GM13976 (cell line): ENCODE measurements at regions not wholly inside any gene's neighbourhood (a gene's known extent, or its start where the extent isn't known, plus 50 kb on each side); places are given as distances from the start of the nearest gene placed in this dataset.

Experiments used
- DNase-seq: peaks from one replicate; pipeline ENCODE4 v3.0.0; 2012; ENCODE audit warnings: low spot score
- in situ Hi-C: fragments of 300-500 bp; cut with MboI; formaldehyde crosslinking; loops from one replicate; pipeline ENCODE4 v1.12.0; 2022; ENCODE audit warnings: low sequenced_read_pairs, mixed read lengths, inconsistent platforms; ENCODE audit not compliant: unreplicated experiment
- TF ChIP-seq, protein P1 (sequence below): IDR thresholded peaks from 2 replicates; pipeline ENCODE4 v1.5.1; 2012; ENCODE audit warnings: borderline replicate concordance, mild to moderate bottlenecking; ENCODE audit not compliant: insufficient read depth; ENCODE audit errors: extremely low read depth, missing control alignments, control extremely low read depth

DNA sequence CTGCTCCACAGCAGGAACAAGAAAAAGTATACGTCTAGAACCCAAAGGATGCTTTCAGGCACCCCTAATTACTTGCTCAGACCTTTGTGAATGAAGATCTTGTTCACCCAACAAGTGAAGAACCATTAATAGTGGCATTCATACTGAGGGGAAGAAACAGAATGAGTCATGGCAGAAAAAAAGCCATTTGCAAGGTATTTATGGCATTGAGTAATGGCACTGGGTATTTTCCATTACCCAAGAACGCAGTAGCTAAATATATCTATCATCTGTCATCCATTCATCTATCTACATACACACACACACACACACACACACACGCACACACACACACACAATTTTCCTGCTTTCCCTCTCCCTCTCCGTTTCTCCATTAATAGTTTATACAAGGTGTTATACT lies 56.4 kb upstream of the XIRP2 start:
- in situ Hi-C loops: no loop called here
- no peak for DNase-seq
- TF ChIP-seq, protein P1, sequence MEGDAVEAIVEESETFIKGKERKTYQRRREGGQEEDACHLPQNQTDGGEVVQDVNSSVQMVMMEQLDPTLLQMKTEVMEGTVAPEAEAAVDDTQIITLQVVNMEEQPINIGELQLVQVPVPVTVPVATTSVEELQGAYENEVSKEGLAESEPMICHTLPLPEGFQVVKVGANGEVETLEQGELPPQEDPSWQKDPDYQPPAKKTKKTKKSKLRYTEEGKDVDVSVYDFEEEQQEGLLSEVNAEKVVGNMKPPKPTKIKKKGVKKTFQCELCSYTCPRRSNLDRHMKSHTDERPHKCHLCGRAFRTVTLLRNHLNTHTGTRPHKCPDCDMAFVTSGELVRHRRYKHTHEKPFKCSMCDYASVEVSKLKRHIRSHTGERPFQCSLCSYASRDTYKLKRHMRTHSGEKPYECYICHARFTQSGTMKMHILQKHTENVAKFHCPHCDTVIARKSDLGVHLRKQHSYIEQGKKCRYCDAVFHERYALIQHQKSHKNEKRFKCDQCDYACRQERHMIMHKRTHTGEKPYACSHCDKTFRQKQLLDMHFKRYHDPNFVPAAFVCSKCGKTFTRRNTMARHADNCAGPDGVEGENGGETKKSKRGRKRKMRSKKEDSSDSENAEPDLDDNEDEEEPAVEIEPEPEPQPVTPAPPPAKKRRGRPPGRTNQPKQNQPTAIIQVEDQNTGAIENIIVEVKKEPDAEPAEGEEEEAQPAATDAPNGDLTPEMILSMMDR: no peak

DNA sequence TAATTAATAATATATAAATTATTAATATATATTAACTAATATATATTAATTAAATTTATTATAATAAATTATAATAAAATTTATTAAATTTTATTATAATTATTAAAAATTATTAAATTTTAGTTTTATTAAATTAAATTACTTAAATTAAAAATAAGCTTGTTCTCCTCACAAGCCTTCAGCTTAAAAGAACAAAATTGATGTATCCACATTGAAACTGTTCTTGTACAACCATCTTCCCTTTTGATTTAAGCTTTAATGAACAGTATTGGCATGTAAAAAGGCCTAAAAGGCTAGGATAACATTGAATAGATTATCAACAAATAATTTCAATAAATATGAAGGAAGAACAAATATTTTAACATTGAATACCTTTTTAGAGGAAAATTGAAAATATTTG lies 62.4 kb upstream of the XIRP2 start:
- DNase-seq: no peak
- TF ChIP-seq, protein P1: no peak
- in situ Hi-C loops: no loop called here

DNA sequence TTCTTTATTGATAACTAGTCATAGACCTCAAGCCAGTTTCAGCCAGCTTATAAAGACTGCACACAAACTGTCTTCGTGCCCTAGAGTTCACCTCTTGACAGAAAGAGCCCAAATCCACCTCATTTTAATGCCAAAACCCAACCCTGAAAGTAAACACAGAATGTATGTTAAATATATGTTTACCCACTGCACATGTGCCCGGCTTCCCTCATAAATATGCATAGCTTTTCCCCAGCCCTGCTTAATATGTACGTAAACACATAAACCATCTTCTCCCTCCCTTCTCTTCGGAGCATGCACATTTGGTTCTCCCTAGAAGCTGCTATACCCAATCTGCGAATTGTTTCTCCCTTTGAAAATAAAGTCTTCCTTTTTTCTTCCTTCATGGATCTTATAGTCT lies 73.9 kb upstream of the XIRP2 start:
- in situ Hi-C loops: no loop called here
- no peak for DNase-seq
- TF ChIP-seq, protein P1: no peak

DNA sequence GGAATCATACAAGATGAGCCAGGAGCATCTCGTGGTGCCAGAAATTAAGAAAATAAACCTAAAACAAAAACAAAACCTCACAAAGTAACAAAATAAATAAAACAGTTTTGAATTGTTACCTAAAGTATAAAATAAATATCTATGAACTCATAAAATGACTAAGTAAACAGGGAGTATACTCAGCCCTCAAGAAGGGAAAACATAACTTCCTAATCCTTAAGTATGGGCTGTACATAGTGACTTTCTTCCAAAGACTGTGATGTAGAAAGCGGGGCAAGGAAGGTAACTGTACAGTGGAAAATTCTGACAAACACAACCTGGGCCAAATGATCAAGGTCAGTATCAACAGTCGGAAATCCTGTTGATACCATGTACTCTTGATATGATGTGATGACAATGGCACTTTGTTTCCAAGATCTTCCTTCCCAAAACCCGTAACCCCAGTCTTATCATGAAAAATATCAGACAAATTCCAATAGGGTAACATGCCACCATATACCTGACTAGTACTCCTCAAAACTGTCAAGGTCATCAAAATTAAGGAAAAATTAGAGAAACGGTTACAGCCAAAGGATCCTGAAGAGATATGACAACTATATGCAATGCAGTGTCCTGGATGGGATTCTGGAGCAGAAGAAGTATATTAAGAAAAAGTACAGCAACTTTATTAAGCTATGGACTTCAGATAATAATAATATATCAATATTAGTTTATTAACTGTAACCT lies 76.0 kb upstream of the XIRP2 start:
- TF ChIP-seq, protein P1: no peak
- in situ Hi-C loops: no loop called here
- DNase-seq: no peak

DNA sequence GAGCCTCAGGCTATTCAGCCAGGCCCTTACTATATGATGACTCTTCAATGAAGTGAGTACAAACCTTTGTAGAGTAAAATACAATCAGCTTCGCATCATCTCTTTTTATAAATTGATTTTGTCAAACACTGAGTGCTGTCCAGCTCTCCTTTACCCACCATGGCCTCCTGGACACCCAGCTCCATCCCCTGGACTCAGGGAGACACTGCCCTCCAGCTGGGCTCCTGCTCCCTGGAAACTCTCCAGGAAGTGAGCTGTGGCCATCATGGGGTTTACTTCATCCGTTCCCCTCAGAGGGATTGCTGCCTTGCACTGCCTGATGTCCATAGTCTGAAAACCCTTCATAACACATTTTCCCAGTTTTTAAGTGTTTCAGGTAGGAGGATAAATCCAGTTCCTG lies 82.5 kb upstream of the XIRP2 start:
- TF ChIP-seq, protein P1: no peak
- DNase-seq: no peak
- in situ Hi-C loops: no loop called here

DNA sequence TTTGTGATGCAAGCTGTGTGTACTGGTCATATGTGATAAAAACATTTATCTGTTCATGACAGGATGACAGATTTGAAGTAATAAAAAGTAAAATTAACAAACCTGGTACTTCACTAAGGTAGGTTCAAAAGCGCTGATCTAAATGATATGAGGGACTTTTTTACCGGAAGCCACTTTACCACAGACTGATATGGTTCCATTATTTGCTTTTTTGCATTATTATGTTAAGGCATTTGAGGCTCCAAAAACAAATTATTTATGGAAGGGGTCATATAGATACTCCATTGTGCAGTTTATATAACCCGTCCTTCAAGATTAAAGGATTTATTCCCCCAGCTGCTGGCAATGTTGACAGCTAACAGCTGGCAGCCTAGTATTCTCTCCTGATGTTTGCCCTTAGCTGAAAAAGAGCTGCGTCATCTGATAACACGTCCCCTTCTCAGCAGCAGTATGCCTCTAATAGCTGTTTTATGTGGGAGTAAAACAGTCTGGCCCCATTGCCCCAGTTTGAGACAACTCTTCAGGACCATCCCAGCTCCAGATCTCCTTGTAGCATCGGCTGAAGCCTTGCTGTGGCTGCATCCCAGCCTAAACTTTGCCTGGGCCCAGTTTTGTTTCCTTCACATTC lies 84.8 kb upstream of the XIRP2 start:
- no peak for DNase-seq
- in situ Hi-C loops: no loop called here
- TF ChIP-seq, protein P1: no peak

DNA sequence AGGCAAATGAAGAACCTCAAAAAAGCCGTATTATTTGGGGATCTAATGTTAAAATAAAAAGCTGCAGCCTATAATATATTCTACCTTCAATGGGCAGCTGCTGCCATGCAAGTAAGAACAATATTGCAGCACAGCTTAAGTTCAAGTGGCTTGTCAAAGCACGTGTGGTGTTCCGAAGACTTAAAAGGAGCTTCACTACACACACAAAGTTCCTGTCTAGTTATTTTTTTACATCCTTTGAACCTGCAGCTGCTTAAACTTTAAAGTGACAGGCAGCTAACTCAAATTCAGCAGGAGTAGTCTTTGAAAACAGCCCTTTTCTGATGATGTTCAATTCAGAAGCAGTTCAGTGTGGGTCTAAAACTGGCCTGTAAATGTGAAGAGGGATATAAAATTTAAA lies 85.8 kb upstream of the XIRP2 start:
- TF ChIP-seq, protein P1: no peak
- in situ Hi-C loops: no loop called here
- DNase-seq: no peak
